HEK293T (cell line): ENCODE measurements at regions not wholly inside any gene's neighbourhood (a gene's known extent, or its start where the extent isn't known, plus 50 kb on each side); places are given as distances from the start of the nearest gene placed in this dataset.

Source experiments
- CTCF ChIA-PET: fragments of 350-600 bp; formaldehyde crosslinking; extraction: SDS; loops from one replicate; lab custom pipeline; 2021; ENCODE audit warnings: antibody characterized with exemption, inconsistent platforms; lab: Yijun Ruan, JAX
- POLR2A ChIA-PET: fragments of 350-600 bp; formaldehyde crosslinking; extraction: SDS; loops from one replicate; lab custom pipeline; 2020; ENCODE audit warnings: antibody characterized with exemption, inconsistent platforms; lab: Yijun Ruan, JAX
- DNase-seq: peaks from one replicate; pipeline ENCODE4 v3.0.0; 2012; ENCODE audit warnings: mixed read lengths; ENCODE audit errors: extremely low spot score
- ARNT ChIP-seq: fragments of 450-650 bp; IDR thresholded peaks from 2 replicates; pipeline ENCODE4 v1.6.1; 2017; ENCODE audit warnings: mild to moderate bottlenecking
- BHLHE40 ChIP-seq: fragments of 450-650 bp; IDR thresholded peaks from 2 replicates; pipeline ENCODE4 v1.6.1; 2016; ENCODE audit warnings: mild to moderate bottlenecking, moderate library complexity, borderline replicate concordance
- CTBP1 ChIP-seq: fragments of 450-650 bp; IDR thresholded peaks from 2 replicates; pipeline ENCODE4 v1.6.1; 2016; ENCODE audit warnings: borderline replicate concordance
- ELF4 ChIP-seq: fragments of 450-650 bp; IDR thresholded peaks from 2 replicates; pipeline ENCODE4 v1.6.1; 2017; ENCODE audit warnings: antibody characterized with exemption
- FOXA1 ChIP-seq: fragments of 450-650 bp; IDR thresholded peaks from 2 replicates; pipeline ENCODE4 v1.6.1; 2016; ENCODE audit warnings: mild to moderate bottlenecking
- FOXK2 ChIP-seq: fragments of 450-650 bp; IDR thresholded peaks from 2 replicates; pipeline ENCODE4 v1.6.1; 2016; ENCODE audit warnings: mild to moderate bottlenecking
- FOXM1 ChIP-seq: fragments of 450-650 bp; IDR thresholded peaks from 2 replicates; pipeline ENCODE4 v1.6.1; 2017; ENCODE audit warnings: mild to moderate bottlenecking, borderline replicate concordance
- HDGF ChIP-seq: fragments of 450-650 bp; IDR thresholded peaks from 2 replicates; pipeline ENCODE4 v1.6.1; 2017; ENCODE audit warnings: antibody characterized with exemption, borderline replicate concordance
- L3MBTL2 ChIP-seq: fragments of 450-650 bp; conservative IDR thresholded peaks from 2 replicates; pipeline ENCODE4 v1.6.1; 2016; ENCODE audit warnings: mild to moderate bottlenecking
- LEF1 ChIP-seq: fragments of 450-650 bp; IDR thresholded peaks from 2 replicates; pipeline ENCODE4 v1.6.1; 2017; ENCODE audit warnings: mild to moderate bottlenecking, borderline replicate concordance
- NFRKB ChIP-seq: fragments of 450-650 bp; IDR thresholded peaks from 2 replicates; pipeline ENCODE4 v1.6.1; 2016; ENCODE audit warnings: mild to moderate bottlenecking, moderate library complexity
- SP1 ChIP-seq: fragments of 450-650 bp; IDR thresholded peaks from 2 replicates; pipeline ENCODE4 v1.6.1; 2017
- SUZ12 ChIP-seq: fragments of 450-650 bp; IDR thresholded peaks from 2 replicates; pipeline ENCODE4 v1.6.1; 2016; ENCODE audit warnings: mild to moderate bottlenecking
- TARDBP ChIP-seq: fragments of 450-650 bp; IDR thresholded peaks from 2 replicates; pipeline ENCODE4 v1.6.1; 2016
- ZNF384 ChIP-seq: fragments of 450-650 bp; IDR thresholded peaks from 2 replicates; pipeline ENCODE4 v1.6.1; 2016
- TF ChIP-seq, protein P1 (sequence below): fragments of 450-650 bp; IDR thresholded peaks from 2 replicates; pipeline ENCODE4 v1.6.1; 2016

DNA sequence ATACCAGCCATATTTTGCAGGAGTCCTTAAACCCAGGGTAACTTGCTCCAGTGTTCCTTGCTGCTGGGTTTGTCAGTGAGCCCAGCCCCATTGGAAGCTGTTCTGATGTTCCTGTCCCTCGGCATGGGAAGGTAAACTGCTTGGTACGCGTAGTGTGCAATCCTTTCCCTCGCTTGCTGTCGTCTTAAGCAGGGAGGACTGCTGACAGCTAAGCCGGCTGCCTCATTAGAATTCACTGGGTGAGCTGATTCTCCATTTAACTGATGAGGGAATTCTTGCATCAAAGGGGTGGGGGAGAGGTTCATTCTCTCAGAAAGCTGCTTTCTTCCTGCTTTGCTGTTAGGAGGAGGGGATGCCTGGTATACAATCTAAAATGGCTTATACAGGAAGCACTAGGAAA is 164.6 kb downstream of the MID1IP1 start:
- no peak for DNase-seq
- TF ChIP-seq ZNF384, result no peak
- TF ChIP-seq ARNT, result no peak
- TF ChIP-seq, protein P1, sequence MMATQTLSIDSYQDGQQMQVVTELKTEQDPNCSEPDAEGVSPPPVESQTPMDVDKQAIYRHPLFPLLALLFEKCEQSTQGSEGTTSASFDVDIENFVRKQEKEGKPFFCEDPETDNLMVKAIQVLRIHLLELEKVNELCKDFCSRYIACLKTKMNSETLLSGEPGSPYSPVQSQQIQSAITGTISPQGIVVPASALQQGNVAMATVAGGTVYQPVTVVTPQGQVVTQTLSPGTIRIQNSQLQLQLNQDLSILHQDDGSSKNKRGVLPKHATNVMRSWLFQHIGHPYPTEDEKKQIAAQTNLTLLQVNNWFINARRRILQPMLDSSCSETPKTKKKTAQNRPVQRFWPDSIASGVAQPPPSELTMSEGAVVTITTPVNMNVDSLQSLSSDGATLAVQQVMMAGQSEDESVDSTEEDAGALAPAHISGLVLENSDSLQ, result no peak
- no peak for TF ChIP-seq NFRKB
- TF ChIP-seq CTBP1, result no peak
- no peak for TF ChIP-seq TARDBP
- ChIA-PET CTCF (no interaction called here), POLR2A (no interaction called here)

DNA sequence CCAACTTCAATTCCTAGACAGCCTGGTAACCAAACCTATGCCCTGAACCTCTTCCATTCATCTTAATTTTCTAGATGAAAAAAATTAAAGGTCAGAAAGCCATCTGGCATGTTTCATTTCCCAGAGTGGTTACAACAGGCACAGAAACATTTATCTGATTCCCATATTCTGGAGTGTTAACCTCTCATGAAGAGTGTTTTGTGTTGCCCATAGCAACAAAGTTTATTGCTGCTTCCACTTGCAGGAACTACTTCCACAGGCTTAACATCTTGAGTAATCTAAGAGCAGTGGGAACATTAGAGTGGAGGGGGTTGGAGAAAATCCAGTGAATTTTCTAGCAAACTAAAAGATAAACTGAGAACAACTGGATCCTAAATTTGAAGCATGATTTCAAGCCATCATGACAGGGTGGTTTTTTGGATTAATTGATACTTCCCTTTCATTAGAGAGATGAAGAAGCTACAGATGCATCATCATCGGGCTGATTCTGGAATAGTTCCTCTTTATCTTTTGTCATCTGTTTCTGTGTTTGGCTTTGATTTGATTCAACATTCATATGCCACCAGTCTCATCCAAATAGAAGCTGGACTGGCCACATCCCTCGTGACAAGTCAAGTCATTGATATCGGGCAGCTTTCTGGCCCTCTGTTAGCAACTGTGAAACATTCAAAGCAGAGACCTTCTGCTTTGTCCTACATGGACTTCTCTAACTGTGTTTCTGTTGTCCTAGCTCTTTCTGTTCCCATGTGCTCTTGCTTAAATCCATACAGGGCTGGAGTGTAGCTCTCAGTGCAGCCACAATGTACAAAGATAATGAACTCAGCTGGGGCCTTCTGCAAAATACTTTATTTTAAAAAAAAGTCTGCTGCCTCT is 167.3 kb downstream of the MID1IP1 start:
- DNase-seq, result no peak
- ChIA-PET POLR2A (no interaction called here), CTCF (no interaction called here)
- TF ChIP-seq, protein P1, result no peak
- no peak for TF ChIP-seq TARDBP
- no peak for TF ChIP-seq FOXK2
- no peak for TF ChIP-seq SP1
- no peak for TF ChIP-seq ARNT
- TF ChIP-seq HDGF, result no peak
- no peak for TF ChIP-seq FOXM1
- no peak for TF ChIP-seq ELF4

DNA sequence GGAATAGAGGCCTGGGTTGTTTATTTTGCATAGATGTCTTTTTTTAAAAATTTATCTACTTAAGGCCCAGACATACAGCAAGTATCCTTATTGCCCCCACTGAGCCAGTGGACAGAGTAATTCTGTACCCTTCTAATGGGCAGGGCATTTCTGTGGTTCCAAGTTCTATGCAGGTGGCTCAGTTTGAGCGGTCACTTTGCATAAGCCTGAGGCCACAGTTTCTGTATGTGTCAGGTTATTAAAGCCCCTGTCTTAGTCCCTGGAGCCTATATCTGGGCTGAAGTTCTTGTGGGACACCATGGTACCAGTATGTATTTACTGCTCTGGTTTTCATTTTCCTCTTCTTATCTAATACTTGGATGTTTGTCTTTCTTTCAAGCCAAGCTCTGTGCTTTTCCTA is 168.8 kb downstream of the MID1IP1 start:
- TF ChIP-seq CTBP1 (no peak), FOXA1 (no peak), ZNF384 (no peak)
- ChIA-PET POLR2A (no interaction called here), CTCF (no interaction called here)
- DNase-seq, result no peak

DNA sequence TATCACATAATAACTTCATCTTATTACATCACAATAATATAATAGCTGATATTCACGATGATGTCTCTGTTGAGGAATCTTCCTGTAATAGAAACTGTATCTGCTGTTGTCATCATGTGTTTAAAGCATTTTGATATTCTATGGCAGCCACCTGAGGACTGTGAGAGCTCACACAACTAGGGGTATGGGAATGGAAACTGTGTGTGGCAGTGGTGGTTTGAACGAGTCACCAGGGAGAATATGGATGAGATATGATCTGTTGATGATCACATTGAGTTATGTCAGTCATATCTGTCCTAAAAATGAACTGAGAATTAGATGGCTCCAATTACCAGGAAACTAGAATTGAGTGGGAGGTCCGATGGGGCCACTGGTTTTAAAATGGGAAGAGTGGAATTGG is 169.6 kb downstream of the MID1IP1 start:
- TF ChIP-seq BHLHE40 (no peak), ZNF384 (no peak), CTBP1 (no peak), L3MBTL2 (no peak), NFRKB (no peak), TARDBP (no peak), ELF4 (no peak), FOXA1 (no peak), FOXK2 (no peak)
- no peak for DNase-seq
- CTCF ChIA-PET, result no interaction called here
- POLR2A ChIA-PET, result no interaction called here

DNA sequence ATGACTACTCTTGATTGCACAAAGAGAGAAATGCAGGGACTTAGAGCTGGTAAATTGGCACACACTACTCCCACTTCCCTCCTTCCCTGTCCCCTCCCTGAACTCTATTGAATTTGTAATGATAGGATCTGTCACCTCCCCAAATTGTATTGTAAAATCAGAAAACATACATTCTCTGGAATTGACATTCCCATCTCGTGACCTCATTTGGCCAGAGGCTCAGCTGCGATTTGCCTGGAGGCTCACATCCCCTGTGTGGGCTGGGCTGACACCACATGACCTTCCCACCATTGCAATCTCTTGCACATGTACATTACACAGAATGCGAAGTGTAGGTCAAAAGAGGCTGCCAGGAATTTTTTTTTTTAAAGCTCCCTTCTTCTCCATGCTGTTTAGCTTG is 172.1 kb downstream of the MID1IP1 start:
- POLR2A ChIA-PET, result no interaction called here
- CTCF ChIA-PET, result interaction anchor here (0.6 kb wide), 1 partner anchor 84 kb away, joined by 6 read pairs; no protein-coding TSS in a partner anchor
- TF ChIP-seq CTBP1, result no peak
- TF ChIP-seq TARDBP, result no peak
- TF ChIP-seq ARNT, result no peak
- TF ChIP-seq NFRKB, result no peak
- TF ChIP-seq ZNF384, result no peak
- no peak for TF ChIP-seq HDGF
- TF ChIP-seq SUZ12, result no peak
- TF ChIP-seq FOXM1, result no peak
- TF ChIP-seq SP1, result no peak
- TF ChIP-seq FOXA1, result no peak
- TF ChIP-seq, protein P1, result no peak
- no peak for DNase-seq

DNA sequence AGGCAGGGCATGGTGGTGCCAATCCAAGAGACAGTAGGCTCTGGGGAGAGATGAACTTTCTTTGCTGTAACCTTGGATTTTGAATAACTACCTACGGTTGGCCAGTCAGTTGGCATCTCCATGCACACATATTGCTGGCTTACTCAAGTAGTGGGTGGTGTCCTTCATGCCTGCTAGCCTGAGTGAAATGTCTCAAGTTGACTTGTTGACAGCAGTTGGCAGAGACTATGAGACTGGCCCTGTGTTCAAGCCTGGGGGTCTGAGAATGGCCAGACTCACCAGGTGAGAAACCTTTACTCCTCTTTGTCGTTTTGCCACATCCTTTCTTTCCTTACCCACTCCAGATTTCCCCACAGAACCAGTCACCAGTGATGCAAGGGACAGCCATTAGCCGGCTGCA is 173.3 kb downstream of the MID1IP1 start:
- POLR2A ChIA-PET, result no interaction called here
- CTCF ChIA-PET, result no interaction called here
- TF ChIP-seq ZNF384 (no peak), ARNT (no peak), TARDBP (no peak), SUZ12 (no peak)
- no peak for DNase-seq

DNA sequence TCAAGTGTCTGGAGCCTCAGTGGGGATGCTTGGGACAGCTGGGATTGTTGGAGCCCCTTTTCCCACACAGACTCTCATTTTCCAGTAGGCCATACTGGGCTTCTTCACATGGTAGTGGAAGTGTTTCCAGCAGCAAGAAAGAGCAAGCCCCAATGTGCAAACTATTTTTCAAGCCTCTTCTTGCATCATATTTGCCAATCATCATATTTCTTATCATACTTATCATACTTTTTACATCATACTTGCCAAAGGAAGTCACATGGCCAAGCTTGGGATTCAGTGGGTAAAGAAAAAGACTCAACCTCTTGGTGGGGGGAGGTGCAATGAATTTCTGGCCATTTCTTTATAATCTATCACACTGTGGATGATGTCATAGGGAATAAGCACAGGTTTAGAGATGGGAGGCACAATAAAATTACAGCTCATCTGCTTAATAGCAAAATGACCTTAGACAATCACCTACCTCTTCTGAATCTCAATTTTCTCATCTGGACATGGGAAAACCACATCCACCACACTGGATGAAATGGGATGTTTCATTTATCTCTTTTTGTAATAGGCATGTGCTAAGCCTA is 174.2 kb downstream of the MID1IP1 start:
- CTCF ChIA-PET, result no interaction called here
- POLR2A ChIA-PET, result no interaction called here
- TF ChIP-seq, protein P1, result no peak
- TF ChIP-seq FOXK2 (no peak), SUZ12 (no peak), ARNT (no peak), ZNF384 (no peak), BHLHE40 (no peak), LEF1 (no peak), CTBP1 (no peak), HDGF (no peak), L3MBTL2 (no peak), TARDBP (no peak), SP1 (no peak), NFRKB (no peak), ELF4 (no peak), FOXA1 (no peak), FOXM1 (no peak)
- DNase-seq, result no peak
